ENCODE measurements at regions not wholly inside any gene's neighbourhood (a gene's known extent, or its start where the extent isn't known, plus 50 kb on each side); places are given as distances from the start of the nearest gene placed in this dataset.

GRCh38 chr21:18620436-18620835 is 216.9 kb upstream of the TMPRSS15 start:
- in situ Hi-C loops (cut with MboI; ENCODE audit: low sequenced_read_pairs, unreplicated experiment), result no loop called here
- TF ChIP-seq CTCF (IDR thresholded peaks at IDR 0.05; ENCODE audit: borderline replicate concordance, control extremely low read depth, extremely low read depth, insufficient read depth, missing control alignments), result no peak
- DNase-seq (ENCODE audit: low spot score), result no peak

GRCh38 chr21:18622383-18622782 is 218.8 kb upstream of the TMPRSS15 start:
- no peak for TF ChIP-seq CTCF (IDR thresholded peaks at IDR 0.05; ENCODE audit: borderline replicate concordance, control extremely low read depth, extremely low read depth, insufficient read depth, missing control alignments)
- in situ Hi-C loops (cut with MboI; ENCODE audit: low sequenced_read_pairs, unreplicated experiment), result no loop called here
- DNase-seq (ENCODE audit: low spot score), result no peak

- in situ Hi-C loops (cut with MboI; ENCODE audit: low sequenced_read_pairs, unreplicated experiment), result no loop called here
- no peak for DNase-seq (ENCODE audit: low spot score)
- no peak for TF ChIP-seq CTCF (IDR thresholded peaks at IDR 0.05; ENCODE audit: borderline replicate concordance, control extremely low read depth, extremely low read depth, insufficient read depth, missing control alignments)
These were observed 226.9 kb upstream of the TMPRSS15 start for GRCh38 chr21:18630446-18630845.

GRCh38 chr21:18636897-18637296 is 233.3 kb upstream of the TMPRSS15 start:
- TF ChIP-seq CTCF (IDR thresholded peaks at IDR 0.05; ENCODE audit: borderline replicate concordance, control extremely low read depth, extremely low read depth, insufficient read depth, missing control alignments), result no peak
- in situ Hi-C loops (cut with MboI; ENCODE audit: low sequenced_read_pairs, unreplicated experiment), result no loop called here
- no peak for DNase-seq (ENCODE audit: low spot score)

GRCh38 chr21:18646116-18646515 is 242.5 kb upstream of the TMPRSS15 start:
- in situ Hi-C loops (cut with MboI; ENCODE audit: low sequenced_read_pairs, unreplicated experiment), result no loop called here
- no peak for TF ChIP-seq CTCF (IDR thresholded peaks at IDR 0.05; ENCODE audit: borderline replicate concordance, control extremely low read depth, extremely low read depth, insufficient read depth, missing control alignments)
- DNase-seq (ENCODE audit: low spot score), result no peak

- in situ Hi-C loops (cut with MboI; ENCODE audit: low sequenced_read_pairs, unreplicated experiment), result no loop called here
These were observed 252.3 kb upstream of the TMPRSS15 start for GRCh38 chr21:18655931-18656330.

More at GRCh38 chr21:18655931-18656330, 252.3 kb upstream of the TMPRSS15 start:
- no peak for DNase-seq (ENCODE audit: low spot score)
- TF ChIP-seq CTCF (IDR thresholded peaks at IDR 0.05; ENCODE audit: borderline replicate concordance, control extremely low read depth, extremely low read depth, insufficient read depth, missing control alignments), result no peak
